GM10266 (cell line): ENCODE measurements at regions not wholly inside any gene's neighbourhood (a gene's known extent, or its start where the extent isn't known, plus 50 kb on each side); places are given as distances from the start of the nearest gene placed in this dataset.

ENCODE experiments used
- DNase-seq: peaks from one replicate; pipeline ENCODE4 v3.0.0; 2012; ENCODE audit errors: extremely low spot score
- TF ChIP-seq, protein P1 (sequence below): IDR thresholded peaks from 2 replicates; pipeline ENCODE4 v1.5.1; 2012; ENCODE audit warnings: mild to moderate bottlenecking, low read depth; ENCODE audit not compliant: control insufficient read depth, insufficient read depth; ENCODE audit errors: missing control alignments

DNA sequence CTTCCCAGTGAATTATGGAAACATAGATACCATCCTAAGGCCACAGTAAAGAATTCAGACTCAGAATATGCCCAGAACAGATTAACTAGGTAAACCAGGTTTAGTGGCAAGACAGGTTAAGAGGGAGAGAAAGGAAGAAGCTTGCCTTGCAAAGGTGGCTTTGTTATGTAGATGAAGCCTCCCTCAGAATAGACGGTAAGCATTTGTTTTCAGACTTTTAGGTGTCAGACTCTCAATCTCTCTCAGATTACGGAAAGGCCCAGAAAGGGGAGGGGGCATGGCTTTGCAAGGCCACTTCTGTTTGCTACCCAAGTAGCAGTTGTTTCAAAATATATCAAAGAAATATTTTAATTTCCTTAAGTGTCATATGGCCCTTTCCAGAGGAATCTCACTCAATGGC, 457.1 kb upstream of the BOD1L1 start:
- TF ChIP-seq, protein P1, sequence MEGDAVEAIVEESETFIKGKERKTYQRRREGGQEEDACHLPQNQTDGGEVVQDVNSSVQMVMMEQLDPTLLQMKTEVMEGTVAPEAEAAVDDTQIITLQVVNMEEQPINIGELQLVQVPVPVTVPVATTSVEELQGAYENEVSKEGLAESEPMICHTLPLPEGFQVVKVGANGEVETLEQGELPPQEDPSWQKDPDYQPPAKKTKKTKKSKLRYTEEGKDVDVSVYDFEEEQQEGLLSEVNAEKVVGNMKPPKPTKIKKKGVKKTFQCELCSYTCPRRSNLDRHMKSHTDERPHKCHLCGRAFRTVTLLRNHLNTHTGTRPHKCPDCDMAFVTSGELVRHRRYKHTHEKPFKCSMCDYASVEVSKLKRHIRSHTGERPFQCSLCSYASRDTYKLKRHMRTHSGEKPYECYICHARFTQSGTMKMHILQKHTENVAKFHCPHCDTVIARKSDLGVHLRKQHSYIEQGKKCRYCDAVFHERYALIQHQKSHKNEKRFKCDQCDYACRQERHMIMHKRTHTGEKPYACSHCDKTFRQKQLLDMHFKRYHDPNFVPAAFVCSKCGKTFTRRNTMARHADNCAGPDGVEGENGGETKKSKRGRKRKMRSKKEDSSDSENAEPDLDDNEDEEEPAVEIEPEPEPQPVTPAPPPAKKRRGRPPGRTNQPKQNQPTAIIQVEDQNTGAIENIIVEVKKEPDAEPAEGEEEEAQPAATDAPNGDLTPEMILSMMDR: no peak

DNA sequence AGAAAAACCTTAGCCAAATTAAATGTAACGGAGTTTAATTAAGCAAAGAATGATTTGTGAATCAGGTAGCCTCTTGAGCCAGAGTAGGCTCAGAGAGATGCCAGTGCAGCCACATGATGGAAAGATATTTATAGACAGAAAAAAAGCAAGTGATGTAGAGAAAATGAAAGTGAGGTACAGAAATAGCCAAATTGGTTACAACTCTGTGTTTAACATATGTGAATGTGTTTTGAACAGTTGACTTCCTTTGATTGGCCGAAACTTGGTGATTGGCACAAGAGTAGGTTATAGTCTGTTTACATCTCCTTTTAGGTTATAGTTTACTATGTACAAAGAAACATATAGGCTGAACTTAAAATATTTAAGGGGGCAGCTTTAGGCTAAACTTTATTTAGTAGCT, 459.9 kb upstream of the BOD1L1 start:
- no peak for DNase-seq
- TF ChIP-seq, protein P1: no peak

More for the DNA sequence above, 457.1 kb upstream of the BOD1L1 start:
- DNase-seq: no peak

DNA sequence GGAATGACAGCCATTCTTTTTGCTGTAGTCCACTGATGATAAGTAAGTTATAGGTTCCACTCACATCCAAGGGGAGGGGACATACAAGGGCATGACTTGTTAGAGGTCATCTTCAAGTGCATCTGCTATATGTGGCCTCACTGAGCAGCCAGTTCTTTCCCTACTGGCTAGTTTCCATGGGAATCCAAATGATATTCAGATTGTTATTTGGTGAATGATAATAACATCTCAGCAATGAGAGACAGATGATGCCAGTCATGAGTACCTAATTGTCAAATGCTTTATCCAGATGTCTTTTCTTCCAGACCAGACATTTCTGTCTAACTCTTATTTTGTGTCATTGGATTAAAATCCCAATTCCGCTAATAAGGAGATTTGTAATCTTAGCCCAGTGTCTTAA, 460.4 kb upstream of the BOD1L1 start:
- TF ChIP-seq, protein P1: no peak
- no peak for DNase-seq

DNA sequence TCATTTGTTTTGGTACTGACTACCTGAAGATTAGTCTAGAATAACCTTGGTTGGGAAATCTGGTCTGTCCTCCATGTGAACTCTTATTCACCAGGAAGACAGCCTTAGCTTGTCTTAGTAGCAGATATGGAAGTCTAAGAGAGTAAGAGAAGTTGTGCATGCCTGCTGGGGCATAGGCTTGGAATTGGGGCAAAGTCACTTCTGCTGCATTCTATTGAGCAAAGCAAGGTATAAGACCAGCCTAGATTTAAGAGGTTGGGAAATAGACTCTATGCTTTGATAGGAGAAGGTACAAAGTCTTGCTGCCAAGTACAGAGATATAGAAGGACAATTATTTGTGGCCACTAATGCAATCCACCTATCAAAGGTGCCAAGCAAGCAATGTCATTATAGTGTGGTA, 464.0 kb upstream of the BOD1L1 start:
- no peak for DNase-seq
- TF ChIP-seq, protein P1: no peak

DNA sequence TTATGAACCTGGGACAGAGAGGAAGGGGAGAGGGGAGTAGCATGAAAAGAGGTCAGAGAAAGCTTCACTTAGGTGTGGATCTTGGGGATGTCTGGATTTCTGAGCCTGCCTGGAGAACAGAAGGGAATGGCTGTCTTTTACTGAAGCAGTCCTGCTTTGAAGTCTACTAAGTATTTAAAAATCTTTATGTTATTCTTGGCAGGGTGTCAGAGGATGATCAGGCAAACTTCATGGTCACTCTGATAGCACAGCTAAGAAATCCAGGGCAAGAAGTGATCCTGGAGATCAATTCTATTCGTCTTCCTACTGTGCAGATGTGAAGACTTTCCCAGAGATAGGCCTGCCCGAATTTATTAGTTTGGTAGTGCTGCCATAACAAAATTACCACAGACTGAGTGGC, 464.4 kb upstream of the BOD1L1 start:
- no peak for DNase-seq
- TF ChIP-seq, protein P1: no peak

DNA sequence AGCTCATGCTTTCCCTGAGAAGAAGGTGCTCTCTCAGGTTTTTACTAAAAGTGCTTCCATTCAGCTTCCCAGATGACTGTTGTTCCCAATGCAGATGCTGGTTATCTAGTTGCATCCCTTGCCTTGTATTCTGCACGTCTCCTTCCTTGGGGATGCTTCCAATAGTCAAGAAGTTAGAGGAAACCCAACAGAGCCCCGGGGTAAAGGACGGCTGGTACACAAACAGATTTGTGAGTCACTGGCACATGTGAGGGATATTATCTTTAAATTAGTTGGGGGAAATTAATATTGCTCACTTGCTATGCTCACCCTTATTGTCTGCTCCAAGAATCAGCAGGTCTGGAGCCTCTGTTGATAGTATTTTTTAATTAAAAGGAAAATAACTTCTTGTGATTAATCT, 465.2 kb upstream of the BOD1L1 start:
- no peak for DNase-seq

DNA sequence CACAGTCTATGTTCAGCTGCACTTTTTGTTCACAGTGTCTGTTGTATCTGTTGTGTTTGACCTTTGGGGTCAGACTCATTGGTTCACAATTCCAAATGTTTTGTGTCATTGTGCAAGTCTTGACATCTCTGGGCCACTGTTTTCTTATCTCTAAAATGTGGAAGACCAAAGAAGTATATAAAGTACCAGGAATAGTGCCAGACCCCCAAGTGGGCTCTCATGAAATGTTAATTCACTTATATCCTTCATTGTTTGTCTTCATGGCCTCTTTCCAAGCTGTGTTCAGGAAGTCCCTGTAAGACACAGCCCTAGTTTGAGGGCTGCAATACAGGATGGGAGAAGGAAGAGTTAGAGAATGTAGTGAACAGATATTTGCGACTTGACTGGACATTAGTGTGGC, 468.3 kb upstream of the BOD1L1 start:
- TF ChIP-seq, protein P1: no peak
- DNase-seq: no peak

More for the DNA sequence above, 465.2 kb upstream of the BOD1L1 start:
- TF ChIP-seq, protein P1: no peak
